ENCODE measurements at regions not wholly inside any gene's neighbourhood (a gene's known extent, or its start where the extent isn't known, plus 50 kb on each side); places are given as distances from the start of the nearest gene placed in this dataset.

- H3K36me3 Mint-ChIP-seq = no peaks in the 10 kb centered on the region
- peaks cover 2% of the 10 kb centered on the region for H3K9me3 Mint-ChIP-seq
- no peaks in the 10 kb centered on the region for H3K27me3 Mint-ChIP-seq
- no peak for ATAC-seq (ENCODE audit: low read depth)
- H3K4me3 Mint-ChIP-seq = no peak overlapping the region
- H3K4me1 Mint-ChIP-seq = no peaks in the 10 kb centered on the region
- no peak for DNase-seq (ENCODE audit: low spot score in 2 of 2)
- no peak overlapping the region for H3K27ac Mint-ChIP-seq
Observed at GRCh38 chr19:27676334-27676733, 1536.6 kb downstream of the UQCRFS1 start.

- H3K4me1 Mint-ChIP-seq = no peaks in the 10 kb centered on the region
- ATAC-seq (ENCODE audit: low read depth) (no peak), DNase-seq (ENCODE audit: low spot score in 2 of 2) (no peak)
- no peaks in the 10 kb centered on the region for H3K27me3 Mint-ChIP-seq
- no peak overlapping the region for H3K27ac Mint-ChIP-seq
- H3K9me3 Mint-ChIP-seq = peaks cover 2% of the 10 kb centered on the region
- H3K36me3 Mint-ChIP-seq = no peaks in the 10 kb centered on the region
- no peak overlapping the region for H3K4me3 Mint-ChIP-seq
Observed at GRCh38 chr19:27675771-27676170, 1537.2 kb downstream of the UQCRFS1 start.

- Mint-ChIP-seq H3K4me1 (no peaks in the 10 kb centered on the region), H3K36me3 (no peaks in the 10 kb centered on the region), H3K9me3 (peaks cover 5% of the 10 kb centered on the region), H3K27ac (no peak overlapping the region), H3K4me3 (no peak overlapping the region), H3K27me3 (no peaks in the 10 kb centered on the region)
- DNase-seq (ENCODE audit: low spot score in 2 of 2) (no peak), ATAC-seq (ENCODE audit: low read depth) (no peak)
Observed at GRCh38 chr19:27674701-27675100, 1538.2 kb downstream of the UQCRFS1 start.

- Mint-ChIP-seq H3K27me3 (no peaks in the 10 kb centered on the region), H3K27ac (no peak overlapping the region), H3K9me3 (peaks cover 5% of the 10 kb centered on the region), H3K4me3 (no peak overlapping the region), H3K4me1 (no peaks in the 10 kb centered on the region), H3K36me3 (no peaks in the 10 kb centered on the region)
- ATAC-seq (ENCODE audit: low read depth) (no peak), DNase-seq (ENCODE audit: low spot score in 2 of 2) (no peak)
Observed at GRCh38 chr19:27673986-27674385, 1539.0 kb downstream of the UQCRFS1 start.

- DNase-seq (ENCODE audit: low spot score in 2 of 2) (no peak), ATAC-seq (ENCODE audit: low read depth) (no peak)
- Mint-ChIP-seq H3K9me3 (peaks cover 3% of the 10 kb centered on the region), H3K4me1 (no peaks in the 10 kb centered on the region), H3K36me3 (no peaks in the 10 kb centered on the region), H3K27ac (no peak overlapping the region), H3K27me3 (no peaks in the 10 kb centered on the region), H3K4me3 (no peak overlapping the region)
Observed at GRCh38 chr19:27672309-27673047, 1540.5 kb downstream of the UQCRFS1 start.

GRCh38 chr19:27671876-27672275, 1541.1 kb downstream of the UQCRFS1 start:
- H3K4me1 Mint-ChIP-seq = no peaks in the 10 kb centered on the region
- H3K9me3 Mint-ChIP-seq = peaks cover 3% of the 10 kb centered on the region
- ATAC-seq (ENCODE audit: low read depth) (no peak), DNase-seq (ENCODE audit: low spot score in 2 of 2) (no peak)
- H3K4me3 Mint-ChIP-seq = no peak overlapping the region
- H3K27me3 Mint-ChIP-seq = no peaks in the 10 kb centered on the region
- no peak overlapping the region for H3K27ac Mint-ChIP-seq
- H3K36me3 Mint-ChIP-seq = no peaks in the 10 kb centered on the region

- Mint-ChIP-seq H3K27me3 (no peaks in the 10 kb centered on the region), H3K4me3 (no peak overlapping the region), H3K9me3 (peaks cover 12% of the 10 kb centered on the region), H3K36me3 (no peaks in the 10 kb centered on the region), H3K4me1 (no peaks in the 10 kb centered on the region), H3K27ac (no peak overlapping the region)
- no peak for DNase-seq (ENCODE audit: low spot score in 2 of 2)
- ATAC-seq (ENCODE audit: low read depth) = no peak
Observed at GRCh38 chr19:27660428-27660827, 1552.5 kb downstream of the UQCRFS1 start.

- no peak overlapping the region for H3K27ac Mint-ChIP-seq
- no peaks in the 10 kb centered on the region for H3K36me3 Mint-ChIP-seq
- H3K9me3 Mint-ChIP-seq = peaks cover 14% of the 10 kb centered on the region
- no peak for DNase-seq (ENCODE audit: low spot score in 2 of 2)
- H3K4me1 Mint-ChIP-seq = no peaks in the 10 kb centered on the region
- ATAC-seq (ENCODE audit: low read depth) = no peak
- no peak overlapping the region for H3K4me3 Mint-ChIP-seq
- no peaks in the 10 kb centered on the region for H3K27me3 Mint-ChIP-seq
Observed at GRCh38 chr19:27657271-27658051, 1555.5 kb downstream of the UQCRFS1 start.

- H3K9me3 Mint-ChIP-seq = peaks cover 20% of the 10 kb centered on the region
- H3K4me1 Mint-ChIP-seq = no peaks in the 10 kb centered on the region
- no peak for ATAC-seq (ENCODE audit: low read depth)
- DNase-seq (ENCODE audit: low spot score in 2 of 2) = no peak
- no peak overlapping the region for H3K4me3 Mint-ChIP-seq
- H3K27me3 Mint-ChIP-seq = no peaks in the 10 kb centered on the region
- H3K27ac Mint-ChIP-seq = no peak overlapping the region
- no peaks in the 10 kb centered on the region for H3K36me3 Mint-ChIP-seq
Observed at GRCh38 chr19:27654266-27654990, 1558.5 kb downstream of the UQCRFS1 start.

- no peaks in the 10 kb centered on the region for H3K36me3 Mint-ChIP-seq
- peaks cover 14% of the 10 kb centered on the region for H3K9me3 Mint-ChIP-seq
- DNase-seq (ENCODE audit: low spot score in 2 of 2) (no peak), ATAC-seq (ENCODE audit: low read depth) (no peak)
- no peaks in the 10 kb centered on the region for H3K4me1 Mint-ChIP-seq
- no peak overlapping the region for H3K27ac Mint-ChIP-seq
- no peak overlapping the region for H3K4me3 Mint-ChIP-seq
- no peaks in the 10 kb centered on the region for H3K27me3 Mint-ChIP-seq
Observed at GRCh38 chr19:27652796-27653195, 1560.2 kb downstream of the UQCRFS1 start.

GRCh38 chr19:27652281-27652680, 1560.7 kb downstream of the UQCRFS1 start:
- Mint-ChIP-seq H3K27ac (no peak overlapping the region), H3K9me3 (peaks cover 14% of the 10 kb centered on the region), H3K4me3 (no peak overlapping the region), H3K27me3 (no peaks in the 10 kb centered on the region), H3K36me3 (no peaks in the 10 kb centered on the region), H3K4me1 (no peaks in the 10 kb centered on the region)
- ATAC-seq (ENCODE audit: low read depth) (no peak), DNase-seq (ENCODE audit: low spot score in 2 of 2) (no peak)

- H3K9me3 Mint-ChIP-seq = peaks cover 9% of the 10 kb centered on the region
- no peaks in the 10 kb centered on the region for H3K27me3 Mint-ChIP-seq
- no peak for DNase-seq (ENCODE audit: low spot score in 2 of 2)
- ATAC-seq (ENCODE audit: low read depth) = no peak
- H3K4me3 Mint-ChIP-seq = no peak overlapping the region
- H3K4me1 Mint-ChIP-seq = no peaks in the 10 kb centered on the region
- no peak overlapping the region for H3K27ac Mint-ChIP-seq
- H3K36me3 Mint-ChIP-seq = no peaks in the 10 kb centered on the region
Observed at GRCh38 chr19:27647423-27647822, 1565.5 kb downstream of the UQCRFS1 start.

GRCh38 chr19:27635401-27635800, 1577.5 kb downstream of the UQCRFS1 start:
- H3K27me3 Mint-ChIP-seq = no peaks in the 10 kb centered on the region
- H3K4me1 Mint-ChIP-seq = no peaks in the 10 kb centered on the region
- DNase-seq (ENCODE audit: low spot score in 2 of 2) (no peak), ATAC-seq (ENCODE audit: low read depth) (no peak)
- peaks cover 2% of the 10 kb centered on the region for H3K36me3 Mint-ChIP-seq
- H3K4me3 Mint-ChIP-seq = no peak overlapping the region
- H3K27ac Mint-ChIP-seq = no peak overlapping the region
- peaks cover 4% of the 10 kb centered on the region for H3K9me3 Mint-ChIP-seq

- Mint-ChIP-seq H3K4me3 (no peak overlapping the region), H3K36me3 (peaks cover 2% of the 10 kb centered on the region), H3K27ac (no peak overlapping the region), H3K4me1 (no peaks in the 10 kb centered on the region), H3K9me3 (peaks cover 20% of the 10 kb centered on the region), H3K27me3 (no peaks in the 10 kb centered on the region)
- DNase-seq (ENCODE audit: low spot score in 2 of 2) (no peak), ATAC-seq (ENCODE audit: low read depth) (no peak)
Observed at GRCh38 chr19:27618006-27618405, 1594.9 kb downstream of the UQCRFS1 start.

All from memory B cell (primary cell).